ENCODE measurements at regions not wholly inside any gene's neighbourhood (a gene's known extent, or its start where the extent isn't known, plus 50 kb on each side); places are given as distances from the start of the nearest gene placed in this dataset.

DNA sequence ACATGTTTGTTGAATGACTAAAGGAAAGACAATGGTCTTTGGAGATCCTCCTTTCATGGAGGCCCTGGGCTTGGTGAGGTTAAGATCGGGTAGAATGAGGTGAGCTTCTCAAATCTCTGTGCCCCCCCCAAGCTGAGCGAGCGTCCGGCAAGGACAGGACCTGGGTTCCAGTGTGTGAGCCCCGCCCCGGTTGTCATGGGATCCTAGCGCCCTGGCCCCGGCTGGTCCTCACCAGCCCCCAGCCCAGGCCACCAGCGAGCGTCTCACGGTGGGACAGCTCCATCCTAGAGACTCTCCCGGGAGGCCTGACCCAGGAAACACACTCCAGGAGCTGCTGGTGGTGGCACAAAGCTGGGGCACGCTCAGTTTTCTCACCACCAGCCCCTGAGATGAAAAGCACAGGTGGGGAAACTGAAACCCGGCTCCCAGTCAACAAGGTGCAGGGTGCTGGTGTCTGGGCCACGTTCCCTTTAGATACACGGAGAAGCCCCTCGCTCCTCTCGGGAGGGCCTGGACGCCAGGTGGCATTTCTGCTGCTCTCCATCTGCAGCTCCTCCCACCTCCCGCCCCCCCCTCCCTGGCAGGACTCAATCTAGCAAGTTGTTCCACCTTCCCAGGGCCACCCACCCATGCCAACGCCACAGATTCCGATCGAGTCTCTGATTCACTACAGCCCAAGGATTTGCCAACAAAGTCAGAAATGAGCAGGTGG, 131.3 kb upstream of the PPP1R26 start:
- no CpG with 5 or more reads among the region's 23 CpGs for WGBS, 2 donors (ENCODE audit: low coverage in 1 of 2)
- peaks cover 0 to 6% (median 0%) of the 10 kb centered on the region in 3 donors for H3K4me1 ChIP-seq
- H3K4me3 ChIP-seq = no peak overlapping the region
- no peak overlapping the region for H3K27ac ChIP-seq
- no peak for ATAC-seq
- H3K36me3 ChIP-seq = no peaks in the 10 kb centered on the region
- no peak for TF ChIP-seq EP300 (IDR thresholded peaks at IDR 0.05)
- TF ChIP-seq, protein P1, sequence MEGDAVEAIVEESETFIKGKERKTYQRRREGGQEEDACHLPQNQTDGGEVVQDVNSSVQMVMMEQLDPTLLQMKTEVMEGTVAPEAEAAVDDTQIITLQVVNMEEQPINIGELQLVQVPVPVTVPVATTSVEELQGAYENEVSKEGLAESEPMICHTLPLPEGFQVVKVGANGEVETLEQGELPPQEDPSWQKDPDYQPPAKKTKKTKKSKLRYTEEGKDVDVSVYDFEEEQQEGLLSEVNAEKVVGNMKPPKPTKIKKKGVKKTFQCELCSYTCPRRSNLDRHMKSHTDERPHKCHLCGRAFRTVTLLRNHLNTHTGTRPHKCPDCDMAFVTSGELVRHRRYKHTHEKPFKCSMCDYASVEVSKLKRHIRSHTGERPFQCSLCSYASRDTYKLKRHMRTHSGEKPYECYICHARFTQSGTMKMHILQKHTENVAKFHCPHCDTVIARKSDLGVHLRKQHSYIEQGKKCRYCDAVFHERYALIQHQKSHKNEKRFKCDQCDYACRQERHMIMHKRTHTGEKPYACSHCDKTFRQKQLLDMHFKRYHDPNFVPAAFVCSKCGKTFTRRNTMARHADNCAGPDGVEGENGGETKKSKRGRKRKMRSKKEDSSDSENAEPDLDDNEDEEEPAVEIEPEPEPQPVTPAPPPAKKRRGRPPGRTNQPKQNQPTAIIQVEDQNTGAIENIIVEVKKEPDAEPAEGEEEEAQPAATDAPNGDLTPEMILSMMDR (IDR thresholded peaks at IDR 0.05) = no peak
- no peak for TF ChIP-seq POLR2AphosphoS5 (IDR thresholded peaks at IDR 0.05)
- no peak for TF ChIP-seq POLR2A (IDR thresholded peaks at IDR 0.05)
- no peaks in the 10 kb centered on the region for H3K9me3 ChIP-seq
- peaks cover 99% of the 10 kb centered on the region for H3K27me3 ChIP-seq

DNA sequence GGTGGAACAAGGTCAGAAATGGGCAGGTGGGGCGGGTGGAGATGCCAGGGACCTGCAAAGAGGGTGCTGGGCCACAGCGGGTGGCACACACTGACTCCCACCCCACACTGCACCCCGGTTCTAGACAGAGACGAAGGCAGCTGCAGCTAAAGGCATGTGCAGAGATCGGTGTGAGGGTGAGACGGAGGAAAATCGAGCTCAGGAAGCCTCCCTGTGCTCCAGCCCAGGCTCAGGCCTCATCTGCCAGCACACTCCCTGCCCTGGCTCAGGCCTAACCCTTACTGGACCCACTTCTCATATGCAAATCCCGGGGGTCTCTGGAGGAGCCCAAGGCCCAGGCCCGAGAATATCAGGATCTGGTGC, 130.8 kb upstream of the PPP1R26 start:
- peaks cover 98% of the 10 kb centered on the region for H3K27me3 ChIP-seq

DNA sequence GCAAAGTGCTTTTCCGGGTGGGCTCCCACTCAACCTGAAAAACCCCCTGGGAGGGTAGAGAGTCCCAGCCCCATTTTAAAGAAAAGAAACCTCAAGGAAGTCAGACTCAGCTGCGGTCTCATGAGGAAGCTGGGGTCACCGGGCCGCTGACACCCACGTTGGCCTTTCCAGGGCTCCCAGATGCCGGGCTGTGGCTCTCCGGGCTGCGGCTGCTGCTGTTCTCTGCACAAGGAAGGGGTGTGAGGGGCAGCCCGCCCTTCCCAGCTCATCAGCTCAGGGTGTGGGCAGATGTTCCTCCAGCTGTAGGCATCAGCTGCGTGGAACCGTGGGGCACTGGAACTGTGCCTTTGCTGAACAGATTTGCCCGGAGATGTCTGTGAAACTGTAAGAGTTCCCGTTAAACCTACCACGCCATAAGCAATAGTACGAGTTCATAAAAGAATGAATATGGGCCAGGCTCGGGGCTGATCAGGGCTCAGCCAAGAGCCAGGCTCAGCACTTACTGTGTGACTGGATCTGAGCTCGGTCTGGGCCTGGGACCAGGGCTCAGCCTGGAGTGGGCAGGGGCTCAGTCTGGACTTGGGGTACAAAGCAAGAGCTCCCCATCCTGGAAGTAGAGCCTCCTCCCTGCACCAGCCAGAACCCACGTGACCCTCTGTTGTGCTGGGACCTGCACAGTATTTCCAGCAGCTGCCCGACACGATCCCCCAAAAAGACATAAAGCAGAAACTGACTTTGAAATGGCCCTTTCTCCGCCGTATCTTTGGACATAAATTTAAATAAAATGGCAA, 130.2 kb upstream of the PPP1R26 start:
- H3K27ac ChIP-seq = no peak overlapping the region
- H3K4me3 ChIP-seq = no peak overlapping the region
- TF ChIP-seq POLR2A (IDR thresholded peaks at IDR 0.05) = no peak
- TF ChIP-seq, protein P1 (IDR thresholded peaks at IDR 0.05) = no peak
- TF ChIP-seq EP300 (IDR thresholded peaks at IDR 0.05) = no peak
- TF ChIP-seq POLR2AphosphoS5 (IDR thresholded peaks at IDR 0.05) = no peak
- H3K4me1 ChIP-seq = no peaks in the 10 kb centered on the region
- ATAC-seq = no peak
- no peaks in the 10 kb centered on the region for H3K36me3 ChIP-seq
- no peaks in the 10 kb centered on the region for H3K9me3 ChIP-seq
- WGBS, 2 donors (ENCODE audit: low coverage in 1 of 2) = 47% methylated on average over 3 of the region's 22 CpGs; no CpG with 5 or more reads in 1 of the 2 donors
- peaks cover 92% of the 10 kb centered on the region for H3K27me3 ChIP-seq

More for the DNA sequence above, 130.8 kb upstream of the PPP1R26 start:
- Histone ChIP-seq H3K27ac (no peak overlapping the region), H3K4me1 (peaks cover 0 to 6% (median 0%) of the 10 kb centered on the region in 3 donors), H3K4me3 (no peak overlapping the region), H3K9me3 (no peaks in the 10 kb centered on the region), H3K36me3 (no peaks in the 10 kb centered on the region)
- WGBS, 2 donors (ENCODE audit: low coverage in 1 of 2) = 75 to 100% methylated on average over 1 to 7 of the region's 9 CpGs
- no peak for TF ChIP-seq POLR2A (IDR thresholded peaks at IDR 0.05)
- no peak for TF ChIP-seq POLR2AphosphoS5 (IDR thresholded peaks at IDR 0.05)
- TF ChIP-seq EP300 (IDR thresholded peaks at IDR 0.05) = no peak
- TF ChIP-seq, protein P1 (IDR thresholded peaks at IDR 0.05) = no peak
- ATAC-seq = no peak

DNA sequence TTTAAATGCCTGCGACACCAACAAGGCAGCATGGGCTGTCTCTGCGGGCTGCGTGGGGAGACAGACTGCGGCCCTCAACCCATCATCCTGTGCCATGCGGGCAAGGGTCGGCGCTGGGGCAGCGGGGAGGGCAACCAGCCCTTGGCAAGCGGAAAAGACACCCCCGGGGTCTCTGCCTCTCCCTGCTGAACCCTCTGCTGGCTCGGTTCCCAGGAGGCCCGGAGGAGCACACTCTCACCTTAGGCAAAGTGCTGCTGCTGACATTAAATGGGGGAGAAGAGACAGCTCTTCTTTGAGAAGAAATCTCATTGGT, 129.6 kb upstream of the PPP1R26 start:
- Histone ChIP-seq H3K4me1 (no peaks in the 10 kb centered on the region), H3K36me3 (no peaks in the 10 kb centered on the region), H3K4me3 (no peak overlapping the region), H3K27ac (no peak overlapping the region), H3K27me3 (peaks cover 86% of the 10 kb centered on the region), H3K9me3 (no peaks in the 10 kb centered on the region)
- TF ChIP-seq, protein P1 (IDR thresholded peaks at IDR 0.05) = no peak
- TF ChIP-seq POLR2A (IDR thresholded peaks at IDR 0.05) (no peak), POLR2AphosphoS5 (IDR thresholded peaks at IDR 0.05) (no peak), EP300 (IDR thresholded peaks at IDR 0.05) (no peak)
- ATAC-seq = no peak
- 68 to 69% methylated on average over 2 to 8 of the region's 12 CpGs for WGBS, 2 donors (ENCODE audit: low coverage in 1 of 2)

DNA sequence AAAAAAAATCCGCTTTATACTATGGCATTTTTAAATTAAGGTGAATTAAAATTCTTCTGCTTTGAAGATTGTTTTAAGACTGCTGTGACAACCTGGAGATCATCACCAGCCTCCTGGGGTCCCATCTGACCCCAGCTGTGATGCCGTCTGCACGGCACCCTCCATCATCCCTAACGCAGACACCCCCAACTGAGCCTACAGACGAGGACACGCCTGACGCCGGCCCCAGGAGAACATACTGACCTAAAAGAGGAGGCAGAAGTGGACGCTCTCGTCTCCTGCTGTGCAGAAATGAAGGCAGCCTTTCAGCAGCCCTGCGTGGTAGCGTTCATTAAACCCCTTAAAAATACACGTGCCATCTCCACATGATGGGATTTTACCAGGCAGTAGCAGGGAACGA, 125.6 kb upstream of the PPP1R26 start:
- no peaks in the 10 kb centered on the region for H3K9me3 ChIP-seq
- no peaks in the 10 kb centered on the region for H3K36me3 ChIP-seq
- H3K27me3 ChIP-seq = peaks cover 76% of the 10 kb centered on the region
- TF ChIP-seq, protein P1 (IDR thresholded peaks at IDR 0.05) = no peak
- no peak for TF ChIP-seq EP300 (IDR thresholded peaks at IDR 0.05)
- TF ChIP-seq POLR2A (IDR thresholded peaks at IDR 0.05) = no peak
- no peaks in the 10 kb centered on the region for H3K4me1 ChIP-seq
- H3K27ac ChIP-seq = no peak overlapping the region
- WGBS, 2 donors (ENCODE audit: low coverage in 1 of 2) = 86 to 88% methylated on average over 4 to 5 of the region's 14 CpGs
- ATAC-seq = no peak
- no peak overlapping the region for H3K4me3 ChIP-seq
